ENCODE measurements at regions not wholly inside any gene's neighbourhood (a gene's known extent, or its start where the extent isn't known, plus 50 kb on each side); places are given as distances from the start of the nearest gene placed in this dataset.
A peak's percentile ranks its signal among the peaks of the same experiment; 100 is the strongest.

GRCh38 chr2:191625016-191625415 lies 52.9 kb upstream of the NABP1 start:
- peak; percentile 55 for ATAC-seq

GRCh38 chr2:191625446-191625845 lies 52.5 kb upstream of the NABP1 start:
- no peak for DNase-seq (ENCODE audit: low spot score)
- ATAC-seq: no peak
- intact Hi-C loops (cut with DNase I): no loop called here

More at GRCh38 chr2:191625016-191625415, 52.9 kb upstream of the NABP1 start:
- intact Hi-C loops (cut with DNase I): no loop called here
- no peak for DNase-seq (ENCODE audit: low spot score)

- no peak for ATAC-seq
- no peak for DNase-seq (ENCODE audit: low spot score)
- intact Hi-C loops (cut with DNase I): no loop called here
Observed at GRCh38 chr2:191626497-191627151, 51.3 kb upstream of the NABP1 start.

- intact Hi-C loops (cut with DNase I): no loop called here
- no peak for ATAC-seq
- DNase-seq (ENCODE audit: low spot score): no peak
Observed at GRCh38 chr2:191627518-191627917, 50.4 kb upstream of the NABP1 start.

Measured in sciatic nerve (tissue), 2 donors.